PC-9 (cell line): ENCODE measurements at regions not wholly inside any gene's neighbourhood (a gene's known extent, or its start where the extent isn't known, plus 50 kb on each side); places are given as distances from the start of the nearest gene placed in this dataset.

Experiments used
- BruUV-seq: library from RNA; stranded (reverse); fragments of 400-500 nt; replicated peaks from 2 replicates; lab custom pipeline; 2021; lab: Mats Ljungman, UMichigan
- CTCF ChIA-PET: fragments of 300-600 bp; sonication (Branson Sonifier 250); formaldehyde crosslinking; loops from one replicate; lab custom pipeline; 2022; ENCODE audit warnings: antibody characterized with exemption; lab: Charles Lee
- POLR2A ChIA-PET: fragments of 300-600 bp; sonication (Branson Sonifier 250); formaldehyde crosslinking; loops from one replicate; lab custom pipeline; 2022; ENCODE audit warnings: antibody characterized with exemption; ENCODE audit not compliant: unreplicated experiment; lab: Charles Lee
- DNase-seq, 2 experiments: peaks; one replicate each; pipeline versions ENCODE4 v3.0.0 to v3.0.0-alpha.2; 2015 to 2022; ENCODE audit warnings: mixed read lengths in 1 of 2
- H2AFZ ChIP-seq: fragments of 200-600 bp; sonication (generic); 2 replicates; pipeline ENCODE4 v1.8.1; 2017; ENCODE audit warnings: antibody characterized with exemption
- H3F3A ChIP-seq: fragments of 200-600 bp; sonication (generic); 2 replicates; pipeline ENCODE4 v1.8.1; 2017; ENCODE audit warnings: antibody characterized with exemption, mild to moderate bottlenecking, low read depth; ENCODE audit not compliant: insufficient read depth
- H3K27ac ChIP-seq: fragments of 200-600 bp; sonication (generic); 2 replicates; pipeline ENCODE4 v1.6.1; 2016; ENCODE audit warnings: mixed run types
- H3K27me3 ChIP-seq: fragments of 200-600 bp; sonication (generic); 2 replicates; pipeline ENCODE4 v1.6.1; 2016; ENCODE audit warnings: low read depth, mixed run types; ENCODE audit not compliant: insufficient read depth
- H3K36me3 ChIP-seq: fragments of 200-600 bp; sonication (generic); 2 replicates; pipeline ENCODE4 v1.6.1; 2016; ENCODE audit warnings: low read depth, mixed run types
- H3K4me1 ChIP-seq: fragments of 200-600 bp; sonication (generic); replicated peaks from 2 replicates; pipeline ENCODE4 v1.6.1; 2016; ENCODE audit warnings: mixed run types; ENCODE audit not compliant: insufficient read depth
- H3K4me2 ChIP-seq: fragments of 200-600 bp; sonication (generic); 2 replicates; pipeline ENCODE4 v1.6.1; 2017; ENCODE audit warnings: mixed run types
- H3K4me3 ChIP-seq: fragments of 200-600 bp; sonication (generic); 2 replicates; pipeline ENCODE4 v1.6.1; 2016; ENCODE audit warnings: mixed run types
- H3K79me2 ChIP-seq: fragments of 200-600 bp; sonication (generic); 2 replicates; pipeline ENCODE4 v1.6.1; 2017; ENCODE audit warnings: low read depth, mixed run types
- H3K9me2 ChIP-seq: fragments of 200-600 bp; sonication (generic); 2 replicates; pipeline ENCODE4 v1.8.1; 2017; ENCODE audit warnings: mild to moderate bottlenecking; ENCODE audit not compliant: insufficient read depth
- H3K9me3 ChIP-seq: fragments of 200-600 bp; sonication (generic); 2 replicates; pipeline ENCODE4 v1.8.1; 2016; ENCODE audit warnings: low read depth; ENCODE audit not compliant: insufficient read depth
- H4K20me1 ChIP-seq: fragments of 200-600 bp; sonication (generic); 2 replicates; pipeline ENCODE4 v1.8.1; 2017; ENCODE audit not compliant: insufficient read depth
- EZH2 ChIP-seq: fragments of 200-600 bp; sonication (generic); IDR thresholded peaks from 2 replicates; pipeline ENCODE4 v1.8.0; 2017; ENCODE audit warnings: antibody characterized with exemption, low read depth
- intact Hi-C: fragments of 100-400 bp; cut with micrococcal nuclease; formaldehyde crosslinking; loops from one replicate; pipeline ENCODE4 v1.10.0; 2022; ENCODE audit not compliant: unreplicated experiment
- TF ChIP-seq, protein P1 (sequence below): fragments of 200-600 bp; sonication (generic); conservative IDR thresholded peaks from 2 replicates; pipeline ENCODE4 v1.6.1; 2017; ENCODE audit warnings: mixed run types, antibody characterized with exemption, mild to moderate bottlenecking, moderate library complexity

DNA sequence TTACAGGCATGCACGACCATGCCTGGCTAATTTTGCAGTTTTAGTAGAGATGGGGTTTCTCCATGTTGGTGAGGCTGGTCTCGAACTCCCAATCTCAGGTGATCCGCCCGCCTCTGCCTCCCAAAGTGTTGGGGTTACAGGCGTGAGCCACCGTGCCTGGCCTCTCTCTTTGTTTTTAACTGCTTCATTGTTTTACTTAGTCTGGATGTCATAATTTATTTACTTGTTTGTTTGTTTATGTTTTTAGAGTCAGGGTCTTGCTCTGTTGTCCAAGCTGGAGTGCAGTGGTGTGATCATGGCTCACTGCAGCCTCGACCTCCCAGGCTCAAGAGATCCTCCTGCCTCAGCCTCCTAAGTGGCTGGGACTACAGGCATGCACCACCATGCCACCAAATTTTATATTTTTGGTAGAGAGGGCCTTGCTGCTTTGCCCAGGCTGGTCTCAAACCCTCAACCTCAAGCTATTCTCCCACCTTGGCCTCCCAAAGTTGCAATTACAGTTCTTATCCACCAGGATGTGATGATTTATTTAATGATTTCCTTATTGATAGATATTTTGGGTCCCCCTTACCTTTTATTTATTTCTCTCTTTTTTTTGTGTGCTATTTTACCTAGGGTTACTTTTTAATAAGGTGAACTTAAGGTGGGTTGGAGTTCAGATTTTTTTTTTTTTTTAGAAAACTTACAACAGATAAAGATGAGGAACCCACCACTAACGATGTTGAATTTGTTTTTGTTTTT is 52.6 kb upstream of the ADA2 start:
- ChIA-PET CTCF (interaction anchor here (0.5 kb wide), 1 partner anchor 103 kb away, joined by 3 read pairs; no protein-coding TSS in a partner anchor), POLR2A (no interaction called here)
- intact Hi-C loops: no loop called here
- no peaks in the 10 kb centered on the region for H3K9me3 ChIP-seq
- H4K20me1 ChIP-seq: no peaks in the 10 kb centered on the region
- H2AFZ ChIP-seq: no peak overlapping the region
- no peaks in the 10 kb centered on the region for H3K36me3 ChIP-seq
- no peak for TF ChIP-seq EZH2
- TF ChIP-seq, protein P1, sequence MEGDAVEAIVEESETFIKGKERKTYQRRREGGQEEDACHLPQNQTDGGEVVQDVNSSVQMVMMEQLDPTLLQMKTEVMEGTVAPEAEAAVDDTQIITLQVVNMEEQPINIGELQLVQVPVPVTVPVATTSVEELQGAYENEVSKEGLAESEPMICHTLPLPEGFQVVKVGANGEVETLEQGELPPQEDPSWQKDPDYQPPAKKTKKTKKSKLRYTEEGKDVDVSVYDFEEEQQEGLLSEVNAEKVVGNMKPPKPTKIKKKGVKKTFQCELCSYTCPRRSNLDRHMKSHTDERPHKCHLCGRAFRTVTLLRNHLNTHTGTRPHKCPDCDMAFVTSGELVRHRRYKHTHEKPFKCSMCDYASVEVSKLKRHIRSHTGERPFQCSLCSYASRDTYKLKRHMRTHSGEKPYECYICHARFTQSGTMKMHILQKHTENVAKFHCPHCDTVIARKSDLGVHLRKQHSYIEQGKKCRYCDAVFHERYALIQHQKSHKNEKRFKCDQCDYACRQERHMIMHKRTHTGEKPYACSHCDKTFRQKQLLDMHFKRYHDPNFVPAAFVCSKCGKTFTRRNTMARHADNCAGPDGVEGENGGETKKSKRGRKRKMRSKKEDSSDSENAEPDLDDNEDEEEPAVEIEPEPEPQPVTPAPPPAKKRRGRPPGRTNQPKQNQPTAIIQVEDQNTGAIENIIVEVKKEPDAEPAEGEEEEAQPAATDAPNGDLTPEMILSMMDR: no peak
- no peaks in the 10 kb centered on the region for H3F3A ChIP-seq
- peaks cover 38% of the 10 kb centered on the region for H3K27me3 ChIP-seq
- no peaks in the 10 kb centered on the region for H3K79me2 ChIP-seq
- no peak for DNase-seq
- no peak overlapping the region for H3K4me3 ChIP-seq
- H3K27ac ChIP-seq: no peak overlapping the region
- no TSS peak for BruUV-seq
- H3K4me1 ChIP-seq: no peaks in the 10 kb centered on the region
- no peak overlapping the region for H3K4me2 ChIP-seq
- no peaks in the 10 kb centered on the region for H3K9me2 ChIP-seq

DNA sequence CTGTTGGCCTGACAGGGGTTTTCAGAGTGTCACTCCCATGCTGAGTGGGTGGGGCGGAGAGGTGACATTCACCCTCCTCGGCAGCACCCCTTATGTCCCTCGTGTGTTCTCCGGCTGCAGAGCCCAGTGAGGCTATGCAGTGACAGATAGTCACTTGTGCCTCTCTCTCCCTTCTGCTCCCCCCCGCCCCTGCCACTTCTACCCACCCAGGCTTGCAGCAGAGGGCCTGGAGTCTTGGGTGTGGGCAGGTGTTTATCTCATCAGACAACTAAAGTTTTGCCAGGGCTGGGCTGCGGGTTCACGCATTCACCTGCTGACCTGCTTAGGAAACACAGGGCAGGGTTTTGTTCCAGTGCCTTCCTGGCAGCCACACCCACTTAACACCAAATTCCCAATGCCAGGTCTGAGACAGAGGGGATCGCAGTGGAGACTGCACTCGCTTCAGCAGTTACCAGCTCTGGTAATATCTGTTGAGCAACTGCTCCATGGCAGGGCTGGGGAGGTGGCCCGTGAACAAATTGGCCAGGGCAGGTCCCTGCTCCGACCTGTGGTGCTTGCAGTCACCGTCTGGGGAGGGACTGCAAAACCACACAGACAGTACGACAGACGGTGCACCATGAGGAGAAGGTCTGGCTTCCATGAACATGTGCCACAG is 50.5 kb upstream of the ADA2 start:
- Histone ChIP-seq H3K27ac (no peak overlapping the region), H3K4me2 (no peak overlapping the region), H3K79me2 (no peaks in the 10 kb centered on the region), H3K4me1 (no peaks in the 10 kb centered on the region), H3K9me3 (no peaks in the 10 kb centered on the region), H3K36me3 (no peaks in the 10 kb centered on the region), H3K27me3 (peaks cover 47% of the 10 kb centered on the region), H3K9me2 (no peaks in the 10 kb centered on the region), H3F3A (no peaks in the 10 kb centered on the region), H2AFZ (no peak overlapping the region), H4K20me1 (no peaks in the 10 kb centered on the region), H3K4me3 (no peak overlapping the region)
- POLR2A ChIA-PET: no interaction called here
- intact Hi-C loops: no loop called here
- DNase-seq: no peak
- CTCF ChIA-PET: no interaction called here
- no TSS peak for BruUV-seq
- TF ChIP-seq, protein P1: no peak
- TF ChIP-seq EZH2: no peak

DNA sequence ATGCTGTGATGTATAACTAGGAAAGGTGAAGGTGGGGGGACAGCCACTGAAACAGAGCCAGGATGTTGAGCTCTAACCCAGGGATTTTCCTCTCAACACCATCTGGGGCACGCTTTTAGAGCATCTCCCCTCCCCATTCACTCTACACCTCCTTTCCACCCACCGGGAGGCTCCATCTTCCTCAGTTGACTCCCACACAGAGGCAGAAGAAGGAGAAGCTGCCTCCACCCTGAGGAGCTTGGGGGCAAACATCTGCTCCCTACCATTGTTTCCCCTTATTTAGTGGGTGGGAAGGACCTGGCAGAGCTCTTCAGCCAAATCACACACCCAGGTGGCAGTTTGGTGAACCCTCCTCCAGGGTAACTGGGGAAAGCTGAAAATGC is 50.0 kb upstream of the ADA2 start:
- POLR2A ChIA-PET: no interaction called here
- Histone ChIP-seq H3K27me3 (peaks cover 52% of the 10 kb centered on the region), H3K4me3 (no peak overlapping the region), H3K9me3 (no peaks in the 10 kb centered on the region), H3F3A (no peaks in the 10 kb centered on the region), H3K4me1 (no peaks in the 10 kb centered on the region), H3K4me2 (no peak overlapping the region), H3K27ac (no peak overlapping the region), H3K9me2 (no peaks in the 10 kb centered on the region), H2AFZ (no peak overlapping the region), H3K36me3 (no peaks in the 10 kb centered on the region), H4K20me1 (no peaks in the 10 kb centered on the region), H3K79me2 (no peaks in the 10 kb centered on the region)
- intact Hi-C loops: no loop called here
- no TSS peak for BruUV-seq
- TF ChIP-seq EZH2: no peak
- TF ChIP-seq, protein P1: no peak
- DNase-seq: no peak
- CTCF ChIA-PET: no interaction called here
